DOHH2 (cell line): ENCODE measurements at regions not wholly inside any gene's neighbourhood (a gene's known extent, or its start where the extent isn't known, plus 50 kb on each side); places are given as distances from the start of the nearest gene placed in this dataset.

Source experiments
- H3F3A ChIP-seq: fragments of 200-600 bp; sonication (generic), shearing (Covaris generic); 2 replicates; pipeline ENCODE4 v1.6.0; 2016; ENCODE audit warnings: antibody characterized with exemption, mild to moderate bottlenecking; ENCODE audit not compliant: control insufficient read depth, insufficient read depth
- H3K27ac ChIP-seq: fragments of 200-600 bp; sonication (generic); 2 replicates; pipeline ENCODE4 v1.5.1; 2014; ENCODE audit warnings: low read depth, mild to moderate bottlenecking, low read length, moderate library complexity
- H3K27me3 ChIP-seq: fragments of 200-600 bp; sonication (generic); 2 replicates; pipeline ENCODE4 v1.6.1; 2014; ENCODE audit warnings: mild to moderate bottlenecking, low read length, mixed read lengths; ENCODE audit not compliant: control insufficient read depth
- H3K36me3 ChIP-seq: fragments of 200-600 bp; sonication (generic); 2 replicates; pipeline ENCODE4 v1.6.1; 2014; ENCODE audit warnings: mild to moderate bottlenecking, low read length, moderate library complexity, mixed read lengths; ENCODE audit not compliant: control insufficient read depth
- H3K4me1 ChIP-seq: fragments of 200-600 bp; sonication (generic); 2 replicates; pipeline ENCODE4 v1.6.1; 2014; ENCODE audit warnings: mild to moderate bottlenecking, low read length, mixed read lengths; ENCODE audit not compliant: control insufficient read depth
- H3K4me2 ChIP-seq: fragments of 200-600 bp; sonication (generic); 2 replicates; pipeline ENCODE4 v1.6.0; 2014; ENCODE audit warnings: mild to moderate bottlenecking, low read length, moderate library complexity
- H3K4me3 ChIP-seq: fragments of 200-600 bp; sonication (generic); 2 replicates; pipeline ENCODE4 v1.5.1; 2014; ENCODE audit warnings: mild to moderate bottlenecking, low read length, mixed read lengths
- H3K79me2 ChIP-seq: fragments of 200-600 bp; sonication (generic); 2 replicates; pipeline ENCODE4 v1.6.1; 2014; ENCODE audit warnings: mild to moderate bottlenecking, low read length, mixed read lengths; ENCODE audit not compliant: control insufficient read depth
- H3K9me2 ChIP-seq: fragments of 200-600 bp; sonication (generic); replicated peaks from 2 replicates; pipeline ENCODE4 v1.6.1; 2014; ENCODE audit warnings: mild to moderate bottlenecking, low read length, mixed read lengths; ENCODE audit not compliant: control insufficient read depth
- H3K9me3 ChIP-seq: fragments of 200-600 bp; sonication (generic); 2 replicates; pipeline ENCODE4 v1.6.1; 2014; ENCODE audit warnings: antibody characterized with exemption, low read length, mixed read lengths; ENCODE audit not compliant: control insufficient read depth, insufficient read depth
- H4K20me1 ChIP-seq: fragments of 200-600 bp; sonication (generic); 2 replicates; pipeline ENCODE4 v1.6.0; 2014; ENCODE audit warnings: low read depth, mild to moderate bottlenecking, antibody characterized with exemption, low read length, moderate library complexity; ENCODE audit not compliant: control insufficient read depth, insufficient read depth
- CTCF ChIP-seq: fragments of 200-600 bp; sonication (generic); IDR thresholded peaks from one replicate; pipeline ENCODE4 v1.5.1; 2014; ENCODE audit warnings: antibody characterized with exemption, mild to moderate bottlenecking, low read depth, low read length; ENCODE audit not compliant: poor library complexity, severe bottlenecking
- EZH2phosphoT487 ChIP-seq: fragments of 200-600 bp; sonication (generic); IDR thresholded peaks from 2 replicates; pipeline ENCODE4 v1.6.1; 2017; ENCODE audit warnings: borderline replicate concordance, mild to moderate bottlenecking, antibody characterized with exemption, low read length, moderate library complexity, mixed read lengths

DNA sequence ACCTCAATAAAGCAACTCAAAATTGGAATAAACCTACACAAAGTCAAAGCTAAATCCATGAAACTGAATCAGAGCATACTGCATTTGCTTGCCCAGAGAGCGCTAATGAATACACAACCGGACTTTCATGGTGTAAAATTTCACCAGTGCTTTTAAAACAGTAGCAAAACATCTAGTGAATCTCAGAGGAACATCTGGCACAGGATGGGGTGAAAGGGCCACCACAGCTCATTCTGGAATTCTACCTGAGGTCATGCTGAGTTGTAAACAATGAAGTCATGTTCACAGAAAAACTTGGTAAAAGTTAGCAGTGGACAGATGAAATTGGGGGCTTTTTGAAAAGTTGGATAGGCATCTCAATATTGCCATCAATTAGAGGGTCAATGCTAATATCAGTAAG is 125.6 kb upstream of the STXBP5 start:
- Histone ChIP-seq H3K4me2 (no peak overlapping the region), H3K79me2 (no peaks in the 10 kb centered on the region), H3K36me3 (no peaks in the 10 kb centered on the region)

GRCh38 chr6:147080225-147080624 is 124.0 kb upstream of the STXBP5 start:
- Histone ChIP-seq H3K36me3 (no peaks in the 10 kb centered on the region), H3K27ac (no peak overlapping the region), H3K9me3 (no peaks in the 10 kb centered on the region), H3F3A (no peaks in the 10 kb centered on the region), H4K20me1 (no peaks in the 10 kb centered on the region), H3K4me3 (no peak overlapping the region), H3K27me3 (no peaks in the 10 kb centered on the region), H3K4me1 (no peaks in the 10 kb centered on the region), H3K4me2 (no peak overlapping the region), H3K79me2 (no peaks in the 10 kb centered on the region), H3K9me2 (no peaks in the 10 kb centered on the region)
- no peak for TF ChIP-seq EZH2phosphoT487
- TF ChIP-seq CTCF = no peak

More for the DNA sequence above, 125.6 kb upstream of the STXBP5 start:
- Histone ChIP-seq H3K4me3 (no peak overlapping the region), H3K27me3 (no peaks in the 10 kb centered on the region), H3F3A (no peaks in the 10 kb centered on the region), H3K4me1 (no peaks in the 10 kb centered on the region), H3K9me2 (no peaks in the 10 kb centered on the region), H3K27ac (no peak overlapping the region), H4K20me1 (no peaks in the 10 kb centered on the region), H3K9me3 (no peaks in the 10 kb centered on the region)
- no peak for TF ChIP-seq CTCF
- TF ChIP-seq EZH2phosphoT487 = no peak

GRCh38 chr6:147081076-147081609 is 123.1 kb upstream of the STXBP5 start:
- no peaks in the 10 kb centered on the region for H3K4me1 ChIP-seq
- H3K4me2 ChIP-seq = no peak overlapping the region
- no peaks in the 10 kb centered on the region for H3F3A ChIP-seq
- no peaks in the 10 kb centered on the region for H4K20me1 ChIP-seq
- H3K79me2 ChIP-seq = no peaks in the 10 kb centered on the region
- no peaks in the 10 kb centered on the region for H3K36me3 ChIP-seq
- H3K27ac ChIP-seq = no peak overlapping the region
- no peak overlapping the region for H3K4me3 ChIP-seq
- no peaks in the 10 kb centered on the region for H3K27me3 ChIP-seq
- H3K9me2 ChIP-seq = no peaks in the 10 kb centered on the region
- H3K9me3 ChIP-seq = no peaks in the 10 kb centered on the region
- TF ChIP-seq CTCF = no peak
- TF ChIP-seq EZH2phosphoT487 = no peak
